Spleen (tissue), 7 donors: ENCODE measurements at regions not wholly inside any gene's neighbourhood (a gene's known extent, or its start where the extent isn't known, plus 50 kb on each side); places are given as distances from the start of the nearest gene placed in this dataset.

Experiments
- POLR2A ChIP-seq, 3 donors: fragments of 450-650 bp; IDR thresholded peaks; one replicate each; pipeline ENCODE4 v1.5.1; 2017; ENCODE audit warnings: antibody characterized with exemption in 3 of 3, mild to moderate bottlenecking in 1 of 3
- POLR2AphosphoS5 ChIP-seq, 3 donors: sonication (generic); formaldehyde crosslinking; IDR thresholded peaks; one replicate each; pipeline ENCODE4 v1.5.1; 2017; ENCODE audit warnings: antibody characterized with exemption in 3 of 3
- TF ChIP-seq, protein P1 (sequence below), 11 experiments: fragments of 200-600 bp in 7 of 11; fragments of 450-650 bp in 4 of 11; sonication (generic) in 4 of 11; IDR thresholded peaks in 8 of 11; conservative IDR thresholded peaks in 3 of 11; 1 replicate in 7 of 11; 2 replicates in 4 of 11; pipeline versions ENCODE4 v1.4.0 to v1.8.0; 2016 to 2021; ENCODE audit warnings: antibody characterized with exemption in 11 of 11, inconsistent platforms in 4 of 11, mild to moderate bottlenecking in 1 of 11
- donor health status: DM: no; HTN: no; CAD: no; lungs with moderate emphysema.
- donor health status: DM: no; HTN: no; CAD: no.
- donor health status: DM: no; HTN: no; CAD: no.

DNA sequence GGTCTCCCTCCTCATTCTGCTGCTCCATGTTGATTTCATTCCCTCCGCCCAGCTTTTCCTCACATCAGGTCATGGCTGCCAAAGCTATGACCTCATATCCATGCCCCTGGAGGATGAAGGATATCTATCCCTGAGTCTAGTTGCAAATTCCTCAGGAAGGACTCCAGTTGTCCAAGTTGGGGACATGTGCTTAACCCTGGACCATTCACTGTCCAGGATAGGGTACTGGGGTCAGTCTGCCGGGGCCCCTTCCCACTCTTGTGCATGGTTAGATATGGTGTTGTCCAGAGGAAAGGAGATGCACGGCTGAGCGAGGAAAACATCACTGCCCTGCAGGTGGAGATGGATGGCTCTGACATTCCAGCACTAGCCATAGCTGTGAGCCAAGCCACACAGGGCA, 51.9 kb upstream of the COMTD1 start:
- TF ChIP-seq, protein P1, sequence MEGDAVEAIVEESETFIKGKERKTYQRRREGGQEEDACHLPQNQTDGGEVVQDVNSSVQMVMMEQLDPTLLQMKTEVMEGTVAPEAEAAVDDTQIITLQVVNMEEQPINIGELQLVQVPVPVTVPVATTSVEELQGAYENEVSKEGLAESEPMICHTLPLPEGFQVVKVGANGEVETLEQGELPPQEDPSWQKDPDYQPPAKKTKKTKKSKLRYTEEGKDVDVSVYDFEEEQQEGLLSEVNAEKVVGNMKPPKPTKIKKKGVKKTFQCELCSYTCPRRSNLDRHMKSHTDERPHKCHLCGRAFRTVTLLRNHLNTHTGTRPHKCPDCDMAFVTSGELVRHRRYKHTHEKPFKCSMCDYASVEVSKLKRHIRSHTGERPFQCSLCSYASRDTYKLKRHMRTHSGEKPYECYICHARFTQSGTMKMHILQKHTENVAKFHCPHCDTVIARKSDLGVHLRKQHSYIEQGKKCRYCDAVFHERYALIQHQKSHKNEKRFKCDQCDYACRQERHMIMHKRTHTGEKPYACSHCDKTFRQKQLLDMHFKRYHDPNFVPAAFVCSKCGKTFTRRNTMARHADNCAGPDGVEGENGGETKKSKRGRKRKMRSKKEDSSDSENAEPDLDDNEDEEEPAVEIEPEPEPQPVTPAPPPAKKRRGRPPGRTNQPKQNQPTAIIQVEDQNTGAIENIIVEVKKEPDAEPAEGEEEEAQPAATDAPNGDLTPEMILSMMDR (IDR thresholded peaks at IDR 0.05 in 8 of 11, conservative IDR thresholded peaks at IDR 0.05 in 3 of 11), result no peak
- no peak for TF ChIP-seq POLR2A (IDR thresholded peaks at IDR 0.05)
- TF ChIP-seq POLR2AphosphoS5 (IDR thresholded peaks at IDR 0.05), result no peak
